Activated naive CD4-positive, alpha-beta T cell treated with anti-CD3 and anti-CD28 coated beads, Interleukin-2, amount 50 U/mL, for 72 hours (primary cell): ENCODE measurements at regions not wholly inside any gene's neighbourhood (a gene's known extent, or its start where the extent isn't known, plus 50 kb on each side); places are given as distances from the start of the nearest gene placed in this dataset.
"Not testable (repeated sequence)": the region's sequence is repeated elsewhere in the genome, so short reads cannot be mapped to it uniquely, and the experiment has no call there.

ENCODE experiments used
- ATAC-seq, 2 donors: fragments of 150-1000 bp; cut with Tn5 transposase; 2 replicates each; pipeline ENCODE4 v1.10.0; 2021; ENCODE audit warnings: mild to moderate bottlenecking in 2 of 2, moderate library complexity in 2 of 2
- DNase-seq, 2 donors: peaks; one replicate each; pipeline ENCODE4 v3.0.0; 2021 to 2022; ENCODE audit warnings: low spot score in 2 of 2
- H3K27ac Mint-ChIP-seq, 2 donors: one replicate each; pipeline ENCODE4 v1.8.0; 2022; ENCODE audit warnings: mild to moderate bottlenecking in 2 of 2, mixed read lengths in 2 of 2
- H3K36me3 Mint-ChIP-seq, 2 donors: one replicate each; pipeline ENCODE4 v1.8.0; 2022; ENCODE audit warnings: mixed read lengths in 2 of 2
- H3K9me3 Mint-ChIP-seq, 2 donors: one replicate each; pipeline ENCODE4 v1.8.0; 2022; ENCODE audit warnings: mixed read lengths in 2 of 2

- no peak for ATAC-seq
- H3K9me3 Mint-ChIP-seq: peaks cover 10 to 13% of the 10 kb centered on the region in 2 donors
Measured at GRCh38 chr1:232346844-232347243, 283.1 kb downstream of the SIPA1L2 start.

DNA sequence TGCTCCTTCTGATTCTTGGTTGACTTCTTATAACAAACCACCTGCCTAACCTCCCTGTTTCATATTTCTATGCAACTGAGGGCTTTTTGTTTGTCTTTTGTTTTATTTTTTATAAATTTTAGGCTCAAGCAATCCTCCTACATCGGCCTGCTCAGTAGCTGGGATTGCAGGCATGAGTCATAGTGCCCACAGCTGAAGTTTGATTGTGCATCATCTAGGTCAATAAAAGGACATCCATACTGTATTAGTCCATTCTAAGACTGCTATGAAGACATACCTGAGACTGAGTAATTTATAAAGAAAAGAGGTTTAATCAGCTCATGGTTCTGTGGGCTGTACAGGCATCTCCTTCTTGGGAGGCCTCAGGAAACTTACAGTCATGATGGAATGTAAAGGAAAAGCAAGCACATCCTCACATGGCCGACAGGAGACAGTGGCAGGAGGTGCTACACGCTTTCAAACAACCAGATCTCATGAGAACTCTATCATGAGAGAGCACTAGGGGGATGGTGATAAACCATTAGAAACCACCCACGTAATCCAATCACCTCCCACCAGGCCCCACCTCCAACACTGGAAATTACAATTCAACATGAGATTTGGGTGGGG, 285.0 kb downstream of the SIPA1L2 start:
- DNase-seq (no peak), ATAC-seq (no peak)
- peaks cover 10 to 13% of the 10 kb centered on the region in 2 donors for H3K9me3 Mint-ChIP-seq
- H3K36me3 Mint-ChIP-seq: peaks cover 4 to 14% of the 10 kb centered on the region in 2 donors
- no peak overlapping the region for H3K27ac Mint-ChIP-seq

More at GRCh38 chr1:232346844-232347243, 283.1 kb downstream of the SIPA1L2 start:
- no peak overlapping the region for H3K27ac Mint-ChIP-seq
- DNase-seq: no peak
- peaks cover 4 to 14% of the 10 kb centered on the region in 2 donors for H3K36me3 Mint-ChIP-seq

GRCh38 chr1:232344186-232344585, 285.7 kb downstream of the SIPA1L2 start:
- not testable (repeated sequence) for DNase-seq, H3K27ac Mint-ChIP-seq, ATAC-seq
- peaks cover 10 to 13% of the 10 kb centered on the region in 2 donors for H3K9me3 Mint-ChIP-seq
- peaks cover 4 to 14% of the 10 kb centered on the region in 2 donors for H3K36me3 Mint-ChIP-seq

DNA sequence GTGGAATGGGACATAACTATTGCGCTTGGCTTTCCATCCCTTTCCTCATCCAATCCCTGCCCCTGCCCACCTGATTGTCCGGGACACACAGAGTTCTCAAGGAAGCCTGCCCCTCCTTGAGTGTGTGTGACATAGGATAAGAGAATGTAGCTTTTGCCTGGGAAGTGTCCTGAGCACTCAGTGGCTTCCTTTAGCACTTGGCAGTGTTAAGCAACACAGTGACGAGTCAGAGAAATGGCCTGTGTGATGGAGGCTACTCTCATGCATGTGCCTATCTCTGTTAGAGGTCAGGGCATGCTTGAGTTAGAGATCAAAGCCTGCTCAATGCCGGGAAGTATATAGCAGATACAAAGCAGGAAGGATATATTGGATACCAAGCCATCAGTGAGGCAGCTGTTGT, 289.5 kb downstream of the SIPA1L2 start:
- Mint-ChIP-seq H3K9me3 (peaks cover 5 to 7% of the 10 kb centered on the region in 2 donors), H3K27ac (no peak overlapping the region), H3K36me3 (peaks cover 0 to 8% of the 10 kb centered on the region in 2 donors)
- ATAC-seq: no peak
- DNase-seq: no peak

- Mint-ChIP-seq H3K9me3 (peaks cover 0 to 4% of the 10 kb centered on the region in 2 donors), H3K36me3 (peaks cover 0 to 6% of the 10 kb centered on the region in 2 donors), H3K27ac (no peak overlapping the region)
- ATAC-seq (no peak), DNase-seq (no peak)
Measured at GRCh38 chr1:232339073-232339472, 290.9 kb downstream of the SIPA1L2 start.

DNA sequence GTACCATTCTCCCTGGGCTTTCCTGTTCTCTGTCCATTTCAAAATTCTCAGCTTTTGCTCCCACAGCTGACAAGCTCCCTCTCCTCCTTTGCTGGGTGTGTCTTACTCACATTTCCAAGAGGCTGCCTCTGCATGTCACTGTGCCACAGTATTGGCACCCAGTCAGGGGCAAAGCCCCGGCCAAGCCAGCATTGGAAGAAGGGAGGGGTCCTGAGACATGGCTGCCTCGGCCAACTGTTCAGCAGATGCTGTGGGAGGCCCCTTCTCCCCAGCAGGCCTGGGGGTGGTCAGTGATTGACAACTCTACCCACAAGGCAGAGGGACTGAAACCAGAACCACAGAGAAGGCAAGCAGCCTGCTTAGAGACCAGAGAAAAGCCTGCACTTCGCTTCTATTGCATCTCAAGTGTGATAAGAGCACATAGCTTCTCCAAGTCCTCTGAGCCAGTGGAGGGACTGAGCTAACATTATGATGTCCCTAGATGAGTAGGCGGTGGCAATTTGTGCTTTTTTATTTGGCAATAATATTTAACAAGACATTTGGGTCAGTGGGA, 294.1 kb downstream of the SIPA1L2 start:
- no peak for ATAC-seq

DNA sequence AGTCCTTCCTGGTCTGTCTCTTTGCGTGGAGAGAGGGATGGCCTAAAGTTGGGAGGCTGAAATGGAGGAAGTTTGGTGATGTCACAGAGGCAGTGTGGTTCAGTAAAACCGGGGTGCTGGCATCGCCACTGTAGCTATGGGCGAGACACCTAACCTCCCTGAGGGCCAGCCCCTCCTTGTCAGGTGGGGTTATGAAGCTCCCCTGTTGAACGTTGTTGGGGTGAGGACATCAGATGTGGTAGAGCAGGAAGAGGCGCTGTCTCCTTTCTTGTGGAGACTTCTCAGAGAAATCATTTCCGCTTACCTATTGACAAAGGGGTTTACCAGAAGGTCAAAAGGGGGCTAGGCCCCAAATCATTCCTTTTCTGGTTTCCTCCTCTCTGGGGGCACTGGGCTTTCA, 294.7 kb downstream of the SIPA1L2 start:
- ATAC-seq (peak; percentile 84 to 88), DNase-seq (peak in 1 of 2 donors; percentile 19)
- H3K36me3 Mint-ChIP-seq: peaks cover 0 to 6% of the 10 kb centered on the region in 2 donors
- H3K9me3 Mint-ChIP-seq: peaks cover 0 to 4% of the 10 kb centered on the region in 2 donors
- no peak overlapping the region for H3K27ac Mint-ChIP-seq

More for the DNA sequence above, 294.1 kb downstream of the SIPA1L2 start:
- Mint-ChIP-seq H3K36me3 (peaks cover 0 to 6% of the 10 kb centered on the region in 2 donors), H3K9me3 (peaks cover 0 to 4% of the 10 kb centered on the region in 2 donors), H3K27ac (peak overlapping the region in 1 of 2 donors; percentile 26)
- DNase-seq: no peak

DNA sequence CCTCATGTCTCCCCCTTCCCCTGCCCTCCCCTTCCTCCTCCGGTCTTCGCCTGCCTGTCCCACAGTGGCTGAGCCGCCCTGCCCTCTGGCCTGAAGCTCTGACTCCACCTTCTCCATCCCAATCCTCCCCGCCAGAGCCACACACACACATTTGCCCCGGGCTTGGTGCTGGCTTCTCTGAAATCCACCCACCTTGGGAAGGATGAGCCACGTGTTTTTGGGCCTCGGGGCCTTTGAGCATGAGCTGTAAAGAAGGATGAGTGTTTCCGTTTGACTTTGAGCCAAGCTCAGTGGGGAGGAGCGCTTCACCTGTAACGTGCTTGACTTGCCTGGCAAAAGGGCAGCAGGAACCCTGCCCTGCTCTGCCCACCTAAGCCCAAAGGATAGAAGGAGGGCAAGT, 295.1 kb downstream of the SIPA1L2 start:
- peaks cover 0 to 6% of the 10 kb centered on the region in 2 donors for H3K36me3 Mint-ChIP-seq
- ATAC-seq: peak in 1 of 2 donors; percentile 21
- no peak overlapping the region for H3K27ac Mint-ChIP-seq
- peaks cover 0 to 4% of the 10 kb centered on the region in 2 donors for H3K9me3 Mint-ChIP-seq
- DNase-seq: no peak

GRCh38 chr1:232334246-232334645, 295.7 kb downstream of the SIPA1L2 start:
- ATAC-seq (no peak), DNase-seq (no peak)
- no peak overlapping the region for H3K27ac Mint-ChIP-seq
- H3K36me3 Mint-ChIP-seq: peaks cover 0 to 6% of the 10 kb centered on the region in 2 donors
- peaks cover 0 to 4% of the 10 kb centered on the region in 2 donors for H3K9me3 Mint-ChIP-seq

DNA sequence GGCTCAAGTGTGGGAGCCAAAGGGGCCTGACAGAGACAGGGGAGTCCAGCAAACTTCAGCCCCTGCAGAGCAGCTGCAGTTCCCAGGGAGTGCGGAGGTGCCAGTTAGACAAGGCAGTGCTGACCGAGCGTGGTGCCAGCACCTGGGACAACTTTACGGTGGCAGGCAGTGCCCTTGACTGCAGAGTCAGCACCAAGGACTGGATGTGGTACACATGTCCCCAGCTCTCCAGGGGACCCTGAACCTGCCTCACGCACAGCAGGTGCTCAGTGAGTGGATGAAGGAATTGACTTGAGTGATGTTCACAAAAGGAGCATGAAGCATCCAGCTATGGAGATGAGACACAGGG, 296.5 kb downstream of the SIPA1L2 start:
- ATAC-seq: no peak
- peaks cover 0 to 4% of the 10 kb centered on the region in 2 donors for H3K9me3 Mint-ChIP-seq
- DNase-seq: no peak
- peaks cover 0 to 6% of the 10 kb centered on the region in 2 donors for H3K36me3 Mint-ChIP-seq
- H3K27ac Mint-ChIP-seq: no peak overlapping the region

DNA sequence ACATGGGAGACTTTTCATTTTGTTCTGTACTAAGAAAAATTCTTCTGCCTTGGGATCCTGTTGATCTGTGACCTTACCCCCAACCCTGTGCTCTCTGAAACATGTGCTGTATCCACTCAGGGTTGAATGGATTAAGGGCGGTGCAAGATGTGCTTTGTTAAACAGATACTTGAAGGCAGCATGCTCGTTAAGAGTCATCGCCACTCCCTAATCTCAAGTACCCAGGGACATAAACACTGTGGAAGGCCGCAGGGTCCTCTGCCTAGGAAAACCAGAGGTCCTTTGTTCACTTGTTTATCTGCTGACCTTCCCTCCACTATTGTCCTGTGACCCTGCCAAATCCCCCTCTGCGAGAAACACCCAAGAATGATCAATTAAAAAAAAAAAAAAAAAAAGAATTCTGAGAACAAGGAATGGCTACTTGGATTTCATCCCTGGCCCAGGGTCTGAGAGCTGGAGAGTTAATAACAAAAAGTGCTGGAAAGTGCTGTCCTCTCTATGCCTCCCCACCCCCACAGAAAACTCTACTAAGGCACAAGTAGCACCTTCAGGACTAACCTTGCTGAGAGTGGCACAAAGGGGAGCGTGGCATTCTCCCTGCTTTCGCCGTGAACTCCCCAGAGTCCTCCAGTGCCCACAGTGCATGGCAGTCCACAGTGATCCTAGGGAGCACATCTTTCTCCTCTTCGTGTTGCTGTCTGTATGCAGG, 297.1 kb downstream of the SIPA1L2 start:
- not testable (repeated sequence) for DNase-seq, H3K27ac Mint-ChIP-seq, H3K36me3 Mint-ChIP-seq, H3K9me3 Mint-ChIP-seq, ATAC-seq

- H3K9me3 Mint-ChIP-seq: no peaks in the 10 kb centered on the region
- DNase-seq: no peak
Measured at GRCh38 chr1:232329103-232329813, 300.7 kb downstream of the SIPA1L2 start.

GRCh38 chr1:232328486-232329102, 301.3 kb downstream of the SIPA1L2 start:
- DNase-seq (no peak), ATAC-seq (no peak)
- Mint-ChIP-seq H3K36me3 (no peaks in the 10 kb centered on the region), H3K9me3 (no peaks in the 10 kb centered on the region), H3K27ac (no peak overlapping the region)

More at GRCh38 chr1:232329103-232329813, 300.7 kb downstream of the SIPA1L2 start:
- H3K36me3 Mint-ChIP-seq: no peaks in the 10 kb centered on the region
- no peak for ATAC-seq
- H3K27ac Mint-ChIP-seq: no peak overlapping the region

DNA sequence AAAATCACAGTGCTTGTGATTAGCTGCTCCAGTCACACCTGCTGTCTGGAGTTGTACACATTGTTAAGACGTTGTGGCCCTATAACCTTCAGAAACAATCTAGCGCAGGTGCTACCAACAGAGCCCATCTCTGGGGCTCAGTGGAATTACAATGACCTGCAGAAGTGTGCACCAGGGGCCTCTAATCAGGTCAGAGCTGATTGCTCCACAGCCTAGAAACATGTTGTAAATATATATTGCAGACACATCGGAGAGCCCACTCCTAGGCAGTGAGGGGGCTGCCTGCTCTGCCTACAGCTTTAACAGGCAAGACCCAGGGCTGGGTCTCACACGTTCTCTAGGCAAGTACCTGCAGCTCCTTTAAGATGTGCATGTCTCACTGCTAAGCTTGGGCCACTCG, 302.0 kb downstream of the SIPA1L2 start:
- H3K9me3 Mint-ChIP-seq: no peaks in the 10 kb centered on the region
- no peak for ATAC-seq
- DNase-seq: no peak
- H3K27ac Mint-ChIP-seq: no peak overlapping the region
- H3K36me3 Mint-ChIP-seq: no peaks in the 10 kb centered on the region

DNA sequence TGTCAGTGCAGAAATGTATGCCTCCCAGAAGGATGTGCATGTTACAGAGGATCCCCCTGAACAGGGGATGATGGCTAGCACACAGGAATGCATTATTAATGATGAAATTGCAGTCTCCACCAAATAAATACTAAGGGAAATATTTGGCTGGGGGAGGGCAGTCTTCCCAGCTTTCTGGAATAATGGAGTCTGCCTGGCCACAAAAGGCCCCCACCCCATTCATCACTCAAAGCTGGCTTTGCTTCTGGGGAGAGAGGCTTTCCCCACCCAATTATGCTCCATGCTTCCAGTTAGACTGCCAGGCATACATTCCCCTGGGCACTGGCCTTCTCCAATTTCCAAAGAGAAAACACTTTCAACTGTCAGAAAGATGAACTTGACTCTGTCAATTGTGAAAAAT, 302.7 kb downstream of the SIPA1L2 start:
- no peaks in the 10 kb centered on the region for H3K36me3 Mint-ChIP-seq
- no peaks in the 10 kb centered on the region for H3K9me3 Mint-ChIP-seq
- DNase-seq (no peak), ATAC-seq (no peak)
- no peak overlapping the region for H3K27ac Mint-ChIP-seq

GRCh38 chr1:232322162-232322734, 307.7 kb downstream of the SIPA1L2 start:
- H3K27ac Mint-ChIP-seq: no peak overlapping the region
- ATAC-seq: no peak
- no peaks in the 10 kb centered on the region for H3K9me3 Mint-ChIP-seq
- no peaks in the 10 kb centered on the region for H3K36me3 Mint-ChIP-seq
- no peak for DNase-seq
